Left lobe of liver (tissue), 2 donors: ENCODE measurements at regions not wholly inside any gene's neighbourhood (a gene's known extent, or its start where the extent isn't known, plus 50 kb on each side); places are given as distances from the start of the nearest gene placed in this dataset.
"Not testable (repeated sequence)": the region's sequence is repeated elsewhere in the genome, so short reads cannot be mapped to it uniquely, and the experiment has no call there.

Experiments used
- ATAC-seq: fragments of 200-7000 bp; cut with Tn5 transposase; one replicate; pipeline ENCODE4 v1.9.1; 2020; ENCODE audit warnings: mild to moderate bottlenecking, moderate library complexity
- DNase-seq: peaks from one replicate; pipeline ENCODE4 v3.0.0-alpha.2; 2020; ENCODE audit warnings: low spot score
- donor health status: DM: no; HTN: no; CAD: no; lungs with moderate emphysema.
- donor health status: DM: no; HTN: yes; CAD: no.

DNA sequence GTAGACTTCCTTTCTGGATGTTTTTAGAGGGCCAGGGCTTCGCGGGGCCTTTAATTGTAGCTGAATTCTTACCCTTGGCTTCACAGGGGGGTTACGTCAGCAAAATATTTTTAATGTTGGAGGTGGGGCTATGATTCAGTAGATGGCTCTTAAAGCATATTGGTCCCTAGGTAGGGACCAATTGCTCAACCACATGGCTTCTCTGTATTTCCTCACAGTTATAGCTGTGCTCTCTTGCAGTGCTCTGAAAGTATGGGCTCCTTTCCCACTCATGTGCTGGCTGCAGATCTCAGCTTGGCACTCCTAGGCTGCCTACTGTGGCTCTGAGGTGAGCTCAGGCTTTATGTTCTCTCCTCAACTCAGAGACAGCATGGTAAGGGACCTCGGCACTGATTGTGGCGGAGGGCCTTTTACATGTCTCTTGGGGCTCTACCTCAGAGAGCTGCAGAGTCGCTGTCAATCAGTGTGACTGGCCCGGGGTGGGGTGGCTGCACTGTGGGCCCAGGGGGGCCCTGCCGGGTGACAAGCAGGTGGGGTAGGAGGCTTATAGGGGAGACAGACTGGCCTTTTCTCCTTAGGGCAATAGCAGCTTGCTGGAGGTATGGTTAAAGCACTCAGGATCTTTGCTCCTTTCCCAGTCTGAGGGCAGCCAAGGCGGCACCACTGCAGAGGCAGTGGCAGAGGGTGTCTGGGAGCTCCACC, 318.0 kb downstream of the DOK5 start:
- no peak for DNase-seq
- ATAC-seq: no peak

DNA sequence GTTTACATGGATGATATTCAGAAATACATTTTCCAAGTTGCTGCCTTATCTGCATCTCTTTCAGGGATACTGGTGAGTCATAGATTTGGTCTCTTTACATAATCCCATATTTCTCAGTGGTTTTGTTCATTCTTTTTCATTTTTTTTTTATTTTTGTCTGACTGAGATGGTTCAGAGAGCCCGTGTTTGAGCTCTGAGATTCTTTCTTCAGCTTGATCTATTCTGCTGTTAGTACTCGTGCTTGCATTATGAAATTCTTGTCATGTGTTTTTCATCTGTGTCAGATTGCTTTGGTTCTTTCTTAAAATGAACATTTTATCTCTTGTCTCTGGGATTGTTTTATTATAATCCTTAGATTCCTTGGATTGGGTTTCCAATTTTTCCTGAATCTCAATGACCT, 317.3 kb downstream of the DOK5 start:
- DNase-seq (no peak), ATAC-seq (no peak)

DNA sequence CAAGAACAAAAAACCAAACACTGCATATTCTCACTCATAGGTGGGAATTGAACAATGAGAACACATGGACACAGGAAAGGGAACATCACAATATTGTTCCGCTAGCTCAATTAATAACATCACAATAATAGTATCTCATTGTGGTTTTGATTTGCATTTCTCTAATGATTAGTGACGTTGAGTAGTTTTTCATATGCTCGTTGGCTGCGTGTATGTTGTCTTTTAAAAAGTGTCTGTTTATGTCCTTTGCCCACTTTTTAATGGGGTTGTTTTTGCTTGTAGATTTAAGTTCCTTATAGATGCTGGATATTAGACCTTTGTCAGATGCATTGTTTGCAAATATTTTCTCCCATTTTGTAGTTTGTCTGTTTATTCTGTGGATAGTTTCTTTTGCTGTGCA, 312.9 kb downstream of the DOK5 start:
- not testable (repeated sequence) for DNase-seq, ATAC-seq

DNA sequence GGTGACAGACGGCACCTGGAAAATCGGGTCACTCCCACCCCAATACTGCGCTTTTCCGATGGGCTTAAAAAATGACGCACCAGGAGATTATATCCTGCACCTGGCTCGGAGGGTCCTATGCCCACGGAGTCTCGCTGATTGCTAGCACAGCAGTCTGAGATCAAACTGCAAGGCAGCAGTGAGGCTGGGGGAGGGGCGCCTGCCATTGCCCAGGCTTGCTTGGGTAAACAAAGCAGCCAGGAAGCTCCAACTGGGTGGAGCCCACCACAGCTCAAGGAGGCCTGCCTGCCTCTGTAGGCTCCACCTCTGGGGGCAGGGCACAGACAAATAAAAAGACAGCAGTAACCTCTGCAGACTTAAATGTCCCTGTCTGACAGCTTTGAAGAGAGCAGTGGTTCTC, 307.4 kb downstream of the DOK5 start:
- DNase-seq, ATAC-seq: not testable (repeated sequence)

DNA sequence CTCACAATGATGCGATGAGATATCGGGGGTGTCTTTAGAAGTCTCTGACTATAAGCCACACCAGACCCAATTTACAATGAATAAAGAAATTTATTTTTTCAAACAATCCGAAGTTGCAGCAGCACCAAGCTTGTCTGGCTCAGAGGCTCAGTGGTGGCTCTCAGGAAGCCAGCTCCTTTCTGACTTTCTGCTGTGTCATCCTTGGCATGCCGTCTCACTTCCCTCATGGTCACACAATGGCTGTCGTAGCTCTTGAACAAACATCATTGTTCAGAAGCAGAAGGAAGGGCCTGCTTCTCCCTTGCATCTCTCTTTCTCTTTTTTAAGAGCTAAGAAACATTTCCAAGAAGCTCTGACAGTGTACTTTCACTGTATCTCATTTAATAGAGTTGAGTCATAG, 299.0 kb downstream of the DOK5 start:
- no peak for DNase-seq
- ATAC-seq: no peak

DNA sequence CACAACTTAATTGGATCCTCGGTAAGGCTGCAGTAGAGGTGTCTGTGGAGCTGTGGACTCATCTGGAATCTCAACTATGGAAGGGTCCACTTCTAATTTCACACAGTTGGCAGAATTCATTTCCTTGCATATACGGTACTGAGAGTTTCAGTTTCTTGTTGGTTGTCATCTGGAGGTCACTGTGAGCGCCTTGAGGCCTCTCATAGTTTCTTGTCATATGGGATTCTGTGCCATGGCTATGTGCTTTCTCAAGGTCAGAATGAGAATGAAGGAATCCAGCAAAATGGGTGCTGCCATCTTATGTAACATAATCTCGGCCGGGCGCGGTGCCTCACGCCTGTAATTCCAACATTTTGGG, 298.2 kb downstream of the DOK5 start:
- no peak for ATAC-seq
- DNase-seq: no peak

DNA sequence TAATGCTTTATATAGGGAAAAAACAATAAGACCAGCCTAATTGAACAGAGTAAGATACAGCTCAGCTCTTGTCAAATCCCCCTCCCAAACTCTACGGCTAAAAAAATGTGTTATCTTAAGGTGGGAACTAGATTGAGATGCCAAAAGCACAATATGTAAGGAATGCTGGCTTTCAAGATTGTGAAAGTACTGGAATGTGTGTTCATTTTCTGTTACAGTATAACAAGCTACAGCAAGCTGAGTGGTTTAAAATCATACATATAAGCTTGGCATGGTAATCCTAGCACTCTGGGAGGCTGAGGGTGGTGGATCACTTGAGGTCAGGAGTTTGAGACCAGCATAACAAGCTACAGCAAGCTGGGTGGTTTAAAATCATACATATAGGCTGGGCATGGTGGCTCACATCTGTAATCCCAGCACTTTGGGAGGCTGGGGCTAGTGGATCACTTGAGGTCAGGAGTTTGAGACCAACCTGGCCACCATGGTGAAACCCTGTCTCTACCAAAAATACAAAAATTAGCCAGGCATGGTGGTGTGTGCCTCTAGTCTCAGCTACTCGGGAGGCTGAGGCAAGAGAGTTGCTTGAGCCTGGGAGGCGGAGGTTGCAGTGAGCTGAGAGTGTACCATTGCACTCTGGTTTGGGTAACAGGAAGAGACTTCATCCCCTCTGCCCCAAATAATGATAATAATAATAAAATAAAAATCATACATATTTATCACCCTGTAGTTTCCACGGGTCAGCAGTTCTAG, 297.7 kb downstream of the DOK5 start:
- DNase-seq (no peak), ATAC-seq (no peak)

DNA sequence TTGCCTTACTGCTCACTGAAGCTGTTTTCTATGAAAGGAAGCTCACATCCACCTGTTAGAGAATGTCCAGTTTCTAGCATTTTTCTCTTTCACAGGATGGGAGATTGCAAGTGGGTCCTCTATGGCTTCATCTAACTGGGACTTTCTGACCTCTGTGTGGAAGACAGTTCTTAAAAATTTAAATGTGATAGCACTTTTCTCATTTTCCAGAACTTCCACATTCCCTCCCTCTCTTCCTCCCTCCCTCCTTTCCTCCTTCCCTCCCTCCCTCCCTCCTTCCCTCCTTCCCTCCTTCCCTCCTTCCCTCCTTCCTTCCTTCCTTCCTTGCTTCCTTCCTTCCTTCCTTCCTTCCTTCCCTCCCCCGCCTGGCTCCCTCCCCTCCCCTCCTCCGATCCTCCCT, 291.1 kb downstream of the DOK5 start:
- no peak for ATAC-seq
- DNase-seq: no peak

DNA sequence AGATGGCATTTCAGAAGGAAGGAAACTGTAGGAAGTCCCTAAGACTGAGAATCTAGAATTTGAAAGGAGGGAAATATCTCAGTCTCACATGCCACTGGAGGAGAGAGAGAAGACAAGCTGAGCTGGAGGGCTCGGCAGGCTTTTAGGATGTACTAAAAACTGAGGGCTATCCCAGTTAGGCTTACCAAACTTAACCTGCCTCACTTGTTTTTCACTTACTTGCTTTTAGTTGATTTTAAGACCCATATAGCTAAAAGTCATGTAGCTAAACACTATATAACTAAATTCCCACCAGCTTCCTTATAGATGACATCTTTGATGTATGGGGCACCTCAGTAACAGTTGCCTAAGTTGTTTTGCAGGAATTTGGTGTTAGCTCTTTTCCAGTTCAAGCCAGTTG, 288.0 kb downstream of the DOK5 start:
- DNase-seq: no peak

DNA sequence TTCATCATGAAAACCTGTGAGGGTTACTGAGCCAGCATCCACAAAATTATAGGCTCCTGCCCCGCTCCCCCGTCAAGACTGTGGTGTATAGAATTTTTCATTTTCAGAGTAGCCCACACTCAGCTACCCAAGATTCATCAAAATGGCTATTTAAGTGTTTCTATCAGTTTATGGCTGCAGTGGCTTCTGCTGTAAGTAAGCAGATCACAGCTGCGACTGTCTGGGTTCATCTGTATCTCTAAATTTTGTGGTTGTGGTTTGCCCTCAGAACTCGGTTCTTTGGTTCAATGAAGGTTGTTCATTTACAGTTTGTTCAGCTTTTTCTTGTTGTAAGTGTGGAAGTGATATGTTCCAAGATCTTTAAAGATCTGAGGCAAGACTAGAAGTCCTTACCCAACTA, 284.2 kb downstream of the DOK5 start:
- DNase-seq (no peak), ATAC-seq (no peak)

More for the DNA sequence above, 288.0 kb downstream of the DOK5 start:
- ATAC-seq: no peak

DNA sequence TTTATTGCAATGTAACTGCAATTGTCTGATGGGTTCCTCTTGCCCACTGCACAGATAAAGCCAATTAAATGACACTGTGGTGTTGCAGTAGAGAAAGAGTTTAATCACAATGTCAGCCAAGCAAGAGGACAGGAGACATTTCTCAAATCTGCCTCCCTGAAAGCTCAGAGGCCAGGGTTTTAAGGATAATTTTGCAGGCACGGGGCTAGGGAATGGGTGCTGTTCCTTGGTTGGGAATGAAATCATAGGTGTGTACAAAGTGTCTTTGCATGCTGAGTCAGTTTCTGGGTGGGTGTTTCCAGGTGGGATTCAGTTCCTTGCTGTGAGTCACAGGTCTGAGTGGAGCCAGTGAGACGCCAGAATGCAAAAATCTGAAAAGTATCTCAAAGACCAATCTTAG, 271.4 kb downstream of the DOK5 start:
- no peak for ATAC-seq
- DNase-seq: no peak

DNA sequence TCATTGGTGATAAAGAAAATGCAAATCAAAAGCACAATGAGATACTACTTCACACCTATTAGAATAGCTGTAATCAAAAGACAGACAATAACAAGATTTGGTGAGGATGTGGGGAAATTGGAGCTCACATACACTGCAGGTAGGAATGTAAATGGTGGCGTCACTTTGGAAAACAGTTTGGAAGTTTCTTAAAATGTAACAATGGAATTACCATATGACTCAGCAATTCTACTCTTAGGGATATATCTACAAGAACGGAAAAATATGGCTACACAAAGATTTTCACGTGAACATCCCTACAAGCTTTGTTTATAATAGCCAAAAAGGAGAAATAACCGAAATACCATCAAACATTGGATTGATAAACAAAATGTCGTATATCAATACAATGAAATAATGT, 270.4 kb downstream of the DOK5 start:
- ATAC-seq: no peak
- no peak for DNase-seq

DNA sequence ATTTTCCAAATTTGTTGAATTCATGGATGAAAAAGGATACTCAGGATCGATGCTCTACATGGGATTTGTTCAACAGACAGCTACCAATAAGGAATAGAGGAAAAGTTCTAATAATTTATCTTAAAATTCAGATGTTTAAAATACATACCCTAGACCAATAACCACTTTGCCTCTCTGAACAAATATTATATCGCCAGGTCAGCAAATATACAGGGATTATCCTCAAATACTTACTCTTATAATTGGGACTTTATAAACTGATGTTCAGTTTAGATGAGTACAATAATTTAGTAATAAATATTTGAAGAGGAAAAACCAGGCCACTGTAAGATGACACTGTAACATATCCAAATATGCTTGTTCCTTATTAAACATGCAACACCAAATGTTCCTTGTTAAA, 268.7 kb downstream of the DOK5 start:
- ATAC-seq: no peak

DNA sequence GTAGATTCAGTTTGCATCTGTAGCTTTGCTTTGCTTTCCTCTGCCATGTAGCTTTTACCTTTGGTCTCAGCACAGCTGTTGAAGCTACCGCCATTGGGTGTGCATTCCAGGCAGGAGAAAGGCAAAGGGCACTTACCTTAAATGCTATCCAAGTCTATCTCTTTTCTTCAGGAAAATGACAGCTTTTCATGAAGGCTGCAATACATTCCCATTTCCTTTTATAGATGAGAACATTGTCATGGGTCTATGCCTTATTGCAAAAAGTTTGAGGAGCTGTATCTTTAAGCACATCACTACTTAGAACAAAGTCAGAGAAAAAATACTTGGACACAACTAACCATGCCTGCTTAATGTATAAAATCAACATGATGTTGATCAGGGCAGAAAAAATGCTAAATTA, 266.8 kb downstream of the DOK5 start:
- DNase-seq: no peak
- ATAC-seq: no peak

More for the DNA sequence above, 268.7 kb downstream of the DOK5 start:
- DNase-seq: no peak

DNA sequence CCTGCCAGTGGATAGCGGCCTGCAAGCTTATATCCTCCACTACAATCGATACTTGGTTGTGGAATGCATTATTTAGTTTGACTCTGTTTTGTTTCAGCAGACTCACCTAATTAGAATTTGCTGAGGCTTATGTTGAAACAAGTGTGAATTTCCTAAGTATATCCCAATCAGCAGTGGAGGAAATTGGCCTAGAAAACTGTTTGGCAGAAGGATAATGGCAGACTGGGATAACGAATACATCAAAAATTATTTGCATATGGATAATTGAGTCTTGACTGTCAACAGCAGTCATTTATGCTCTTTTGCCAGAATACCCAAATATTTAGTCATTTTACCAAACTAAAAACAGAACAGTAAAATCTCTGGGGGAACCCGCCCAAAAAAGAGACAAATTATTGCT, 261.0 kb downstream of the DOK5 start:
- ATAC-seq (no peak), DNase-seq (no peak)

DNA sequence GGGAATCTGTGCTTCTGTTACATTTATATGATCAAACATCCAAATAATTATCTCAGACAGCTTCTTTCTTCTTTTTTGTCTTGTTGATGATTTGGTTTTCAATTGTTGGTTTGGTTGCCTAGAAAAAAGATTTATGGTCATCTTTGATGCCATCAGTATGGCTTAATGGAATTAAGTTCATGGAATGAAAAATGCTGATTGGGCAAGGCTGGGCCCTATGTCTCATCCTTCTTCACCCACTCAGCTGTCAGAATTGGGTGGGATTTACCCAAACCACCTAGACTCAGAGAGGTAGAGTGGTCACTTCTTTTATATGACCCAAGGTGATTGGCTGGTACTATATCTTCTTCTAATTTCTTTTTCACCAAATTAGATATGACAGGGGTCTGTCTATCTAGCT, 258.3 kb downstream of the DOK5 start:
- ATAC-seq: no peak
- no peak for DNase-seq

DNA sequence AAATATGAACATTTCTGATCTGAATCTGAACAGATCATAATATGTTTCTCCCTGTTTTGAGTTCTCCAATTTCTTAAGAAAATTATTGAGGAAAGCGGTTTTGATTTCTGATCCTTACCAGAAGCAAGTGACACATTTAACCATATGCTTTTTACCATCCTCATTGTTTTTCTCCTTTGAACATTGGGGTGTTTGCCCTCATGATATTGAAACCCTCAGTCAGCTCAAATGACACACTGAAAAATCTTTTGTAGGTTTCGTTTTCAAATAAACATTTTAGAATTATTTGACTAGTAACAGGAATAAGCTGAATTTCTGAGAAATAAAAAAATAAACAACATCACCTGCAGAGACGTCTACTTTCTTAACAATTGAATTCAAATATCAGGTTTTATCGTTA, 252.1 kb downstream of the DOK5 start:
- DNase-seq (no peak), ATAC-seq (no peak)

DNA sequence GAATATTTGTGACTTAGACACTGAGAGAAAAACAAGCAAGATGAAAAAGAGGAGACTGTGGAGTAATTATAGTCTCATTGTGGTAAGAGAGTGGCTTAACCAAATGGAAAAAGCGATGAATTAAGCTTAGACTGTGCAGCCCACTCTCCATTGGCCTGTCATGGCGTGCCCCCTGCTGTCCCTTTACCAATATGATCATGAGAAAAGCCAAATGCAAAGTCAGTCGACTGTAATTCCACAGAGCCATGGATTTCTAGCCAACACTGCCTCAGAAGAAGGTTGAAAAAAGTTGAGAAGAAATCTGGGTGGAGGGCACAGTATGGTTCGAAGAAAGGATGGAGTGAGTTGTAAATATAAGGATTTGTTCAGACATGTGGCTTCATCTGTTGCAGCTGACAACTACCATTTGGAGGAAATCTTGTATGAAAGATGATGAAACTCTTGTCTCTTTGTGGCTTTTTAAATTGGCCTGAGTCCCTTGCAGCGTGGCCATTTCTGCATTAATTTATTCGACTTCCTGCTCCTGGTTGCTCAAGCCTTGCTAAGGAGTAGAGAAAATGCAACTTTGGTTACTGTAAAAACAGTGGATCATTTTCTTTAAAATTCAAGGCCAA, 251.4 kb downstream of the DOK5 start:
- ATAC-seq (no peak), DNase-seq (no peak)

DNA sequence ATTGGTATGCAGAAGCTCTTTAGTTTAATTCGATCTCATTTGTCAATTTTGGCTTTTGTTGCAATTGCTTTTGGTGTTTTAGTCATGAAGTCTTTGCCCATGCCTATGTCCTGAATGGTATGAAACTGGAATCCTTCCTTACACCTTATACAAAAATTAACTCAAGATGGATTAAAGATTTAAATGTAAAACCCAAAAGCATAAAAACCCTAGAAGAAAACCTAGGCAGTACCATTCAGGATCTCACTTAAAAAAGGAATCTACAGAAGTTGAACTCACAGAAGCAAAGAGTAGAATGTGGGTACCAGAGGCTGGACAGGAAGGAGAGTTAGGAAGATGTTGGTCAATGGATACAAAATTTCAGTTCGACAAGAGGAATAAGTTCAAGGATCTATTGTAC, 249.9 kb downstream of the DOK5 start:
- ATAC-seq, DNase-seq: not testable (repeated sequence)

DNA sequence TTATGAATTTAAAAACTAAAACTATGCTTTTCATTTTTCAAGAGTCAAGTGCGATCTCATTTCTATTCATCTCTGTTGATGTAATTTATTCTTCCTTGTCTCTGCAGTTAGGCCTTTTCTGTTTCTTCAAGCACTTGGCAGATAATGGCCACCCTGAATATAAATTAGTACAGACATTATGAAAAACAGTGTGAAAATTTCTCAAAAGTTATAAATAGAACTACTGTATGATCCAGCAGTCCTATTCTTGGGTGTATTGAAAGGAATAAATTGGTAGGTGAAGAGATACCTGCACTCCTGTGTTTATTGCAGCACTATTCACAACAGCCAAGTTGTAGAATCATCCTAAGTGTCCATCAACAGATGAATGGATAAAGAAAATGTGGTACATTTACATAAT, 248.3 kb downstream of the DOK5 start:
- no peak for ATAC-seq
- no peak for DNase-seq

DNA sequence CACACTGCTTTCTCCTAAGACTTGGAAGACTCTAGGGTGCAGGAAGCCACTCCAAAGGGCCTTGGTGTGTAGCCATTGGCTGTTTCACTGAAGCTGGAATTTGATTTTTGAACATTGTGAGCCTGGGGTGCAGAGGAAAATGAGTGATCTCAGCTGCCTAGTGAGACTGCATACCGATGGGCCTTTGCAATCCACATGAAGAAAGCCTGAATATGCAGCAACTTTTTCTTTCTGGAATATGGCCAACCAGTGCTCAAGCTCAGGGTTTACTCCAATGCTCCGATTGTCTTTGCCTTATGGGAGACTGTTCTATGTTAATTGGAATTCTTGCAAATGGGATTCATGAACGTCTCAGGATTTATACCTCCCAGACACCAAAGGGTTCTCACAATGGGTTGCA, 242.6 kb downstream of the DOK5 start:
- no peak for ATAC-seq

DNA sequence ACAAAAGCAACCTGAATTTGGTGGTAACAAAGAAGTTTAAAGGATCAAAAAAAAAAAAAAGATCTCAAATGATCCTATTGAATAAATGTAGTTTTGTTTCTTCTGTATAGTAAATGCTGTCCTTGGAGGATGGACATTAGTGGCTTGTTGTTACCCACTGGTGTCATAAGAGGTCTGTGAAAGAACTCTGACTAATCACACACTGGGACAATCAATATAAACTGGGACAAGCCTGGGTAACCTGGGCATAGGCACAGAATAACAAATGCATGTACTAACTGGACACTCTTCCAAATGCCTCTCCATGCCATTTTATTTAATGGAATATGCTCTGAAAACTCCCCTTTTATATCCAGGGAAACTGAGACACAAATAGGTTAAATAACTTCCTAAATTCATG, 241.4 kb downstream of the DOK5 start:
- DNase-seq (no peak), ATAC-seq (no peak)

More for the DNA sequence above, 242.6 kb downstream of the DOK5 start:
- DNase-seq: no peak
